T-helper 17 cell (primary cell): ENCODE measurements at regions not wholly inside any gene's neighbourhood (a gene's known extent, or its start where the extent isn't known, plus 50 kb on each side); places are given as distances from the start of the nearest gene placed in this dataset.

Source experiments
- ATAC-seq: fragments of 150-1000 bp; cut with Tn5 transposase; 2 replicates; pipeline ENCODE4 v1.10.0; 2021; ENCODE audit warnings: mild to moderate bottlenecking, moderate library complexity
- DNase-seq, 3 donors: peaks; one replicate each; pipeline versions ENCODE4 v3.0.0 to v3.0.0-alpha.2; 2020 to 2021
- H3K9me3 ChIP-seq: one replicate; pipeline ENCODE4 v1.7.0; 2013; ENCODE audit warnings: low read length, mild to moderate bottlenecking; ENCODE audit not compliant: control insufficient read depth, poor library complexity, severe bottlenecking
- H3K27ac Mint-ChIP-seq: one replicate; pipeline ENCODE4 v1.8.0; 2022; ENCODE audit warnings: mild to moderate bottlenecking, moderate library complexity, mixed read lengths
- H3K27me3 Mint-ChIP-seq: one replicate; pipeline ENCODE4 v1.8.0; 2022; ENCODE audit warnings: mixed read lengths
- H3K36me3 Mint-ChIP-seq: one replicate; pipeline ENCODE4 v1.8.0; 2022; ENCODE audit warnings: low read depth, mixed read lengths
- H3K4me1 Mint-ChIP-seq: one replicate; pipeline ENCODE4 v1.8.0; 2022; ENCODE audit warnings: mild to moderate bottlenecking, mixed read lengths
- H3K4me3 Mint-ChIP-seq: one replicate; pipeline ENCODE4 v1.8.0; 2022; ENCODE audit warnings: mild to moderate bottlenecking, moderate library complexity, mixed read lengths

- peaks cover 4% of the 10 kb centered on the region for H3K27me3 Mint-ChIP-seq
- DNase-seq (no peak), ATAC-seq (no peak)
- no peaks in the 10 kb centered on the region for H3K9me3 ChIP-seq
- H3K36me3 Mint-ChIP-seq: peaks cover 2% of the 10 kb centered on the region
- H3K27ac Mint-ChIP-seq: no peak overlapping the region
- H3K4me3 Mint-ChIP-seq: no peak overlapping the region
- no peaks in the 10 kb centered on the region for H3K4me1 Mint-ChIP-seq
Measured at GRCh38 chr10:125348536-125348935, 188.2 kb upstream of the CTBP2 start.

DNA sequence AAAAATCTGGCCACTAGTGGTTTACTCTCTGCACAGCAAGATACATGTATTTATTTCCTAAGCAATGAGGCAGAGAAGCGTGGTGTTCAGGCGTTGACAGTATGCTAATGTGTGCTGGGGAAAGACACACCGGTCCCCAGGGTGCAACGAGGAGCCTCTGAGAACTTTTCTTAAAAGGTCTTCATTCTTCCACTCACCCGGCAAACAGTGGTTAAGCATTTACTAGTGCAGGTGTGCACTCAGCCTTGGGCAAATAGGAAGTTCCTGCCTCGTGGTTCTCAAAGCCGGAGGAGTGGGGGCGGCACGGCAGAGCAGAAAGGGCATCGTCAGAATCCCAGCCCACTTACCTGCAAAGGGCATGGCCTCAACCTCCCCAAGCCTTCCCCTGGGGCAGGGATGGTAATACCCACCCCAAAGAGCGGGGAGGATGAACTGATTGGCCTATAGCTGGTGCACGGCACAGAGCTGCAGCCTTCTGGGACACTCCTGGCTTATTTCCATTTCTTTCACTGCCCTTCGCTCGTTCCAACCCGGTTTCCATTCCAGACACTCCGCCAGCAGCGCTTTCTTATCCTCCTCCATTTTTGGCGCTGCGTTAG lies 184.3 kb upstream of the CTBP2 start:
- no peaks in the 10 kb centered on the region for H3K4me1 Mint-ChIP-seq
- no peaks in the 10 kb centered on the region for H3K27me3 Mint-ChIP-seq
- no peak overlapping the region for H3K27ac Mint-ChIP-seq

DNA sequence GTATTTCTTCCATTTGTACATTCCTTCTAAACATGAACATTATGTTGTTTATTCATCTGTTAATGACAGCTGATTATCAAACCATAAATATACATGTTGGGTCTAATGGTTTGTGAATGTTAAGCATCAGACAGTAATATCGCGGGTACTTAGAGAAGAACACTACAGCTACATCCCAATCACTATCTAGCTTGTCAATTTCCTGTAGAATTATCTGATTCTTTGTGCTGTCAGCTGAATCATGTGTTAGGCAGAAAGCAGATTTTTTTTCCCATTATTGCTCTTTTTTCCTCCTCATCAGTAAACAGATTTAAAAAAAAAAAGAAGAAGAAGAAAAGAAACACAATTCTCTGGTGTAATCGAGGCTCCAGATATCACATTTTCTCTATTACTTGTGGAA lies 183.6 kb upstream of the CTBP2 start:
- no peak for DNase-seq
- H3K36me3 Mint-ChIP-seq: peaks cover 2% of the 10 kb centered on the region

More for the DNA sequence above, 184.3 kb upstream of the CTBP2 start:
- no peaks in the 10 kb centered on the region for H3K9me3 ChIP-seq
- Mint-ChIP-seq H3K36me3 (peaks cover 2% of the 10 kb centered on the region), H3K4me3 (no peak overlapping the region)
- ATAC-seq (no peak), DNase-seq (no peak)

GRCh38 chr10:125343118-125343925 lies 183.0 kb upstream of the CTBP2 start:
- no peaks in the 10 kb centered on the region for H3K27me3 Mint-ChIP-seq
- no peak overlapping the region for H3K27ac Mint-ChIP-seq
- DNase-seq (no peak), ATAC-seq (no peak)
- no peaks in the 10 kb centered on the region for H3K9me3 ChIP-seq
- no peaks in the 10 kb centered on the region for H3K4me1 Mint-ChIP-seq
- no peak overlapping the region for H3K4me3 Mint-ChIP-seq
- H3K36me3 Mint-ChIP-seq: peaks cover 2% of the 10 kb centered on the region

More for the DNA sequence above, 183.6 kb upstream of the CTBP2 start:
- no peak for ATAC-seq
- Mint-ChIP-seq H3K27me3 (no peaks in the 10 kb centered on the region), H3K27ac (no peak overlapping the region), H3K4me1 (no peaks in the 10 kb centered on the region), H3K4me3 (no peak overlapping the region)
- H3K9me3 ChIP-seq: no peaks in the 10 kb centered on the region

- DNase-seq (no peak), ATAC-seq (no peak)
- peaks cover 2% of the 10 kb centered on the region for H3K36me3 Mint-ChIP-seq
- H3K4me1 Mint-ChIP-seq: no peaks in the 10 kb centered on the region
- no peak overlapping the region for H3K4me3 Mint-ChIP-seq
- H3K9me3 ChIP-seq: no peaks in the 10 kb centered on the region
- no peak overlapping the region for H3K27ac Mint-ChIP-seq
- no peaks in the 10 kb centered on the region for H3K27me3 Mint-ChIP-seq
Measured at GRCh38 chr10:125341611-125342010, 181.2 kb upstream of the CTBP2 start.

GRCh38 chr10:125340903-125341302 lies 180.5 kb upstream of the CTBP2 start:
- peaks cover 3% of the 10 kb centered on the region for H3K36me3 Mint-ChIP-seq
- H3K9me3 ChIP-seq: no peaks in the 10 kb centered on the region
- no peak for DNase-seq
- H3K4me3 Mint-ChIP-seq: no peak overlapping the region
- no peaks in the 10 kb centered on the region for H3K27me3 Mint-ChIP-seq
- H3K27ac Mint-ChIP-seq: no peak overlapping the region
- no peaks in the 10 kb centered on the region for H3K4me1 Mint-ChIP-seq
- ATAC-seq: no peak

- Mint-ChIP-seq H3K27me3 (no peaks in the 10 kb centered on the region), H3K4me3 (no peak overlapping the region), H3K4me1 (no peaks in the 10 kb centered on the region), H3K27ac (no peak overlapping the region), H3K36me3 (peaks cover 2% of the 10 kb centered on the region)
- DNase-seq: no peak
- no peaks in the 10 kb centered on the region for H3K9me3 ChIP-seq
- no peak for ATAC-seq
Measured at GRCh38 chr10:125337510-125337909, 177.1 kb upstream of the CTBP2 start.

DNA sequence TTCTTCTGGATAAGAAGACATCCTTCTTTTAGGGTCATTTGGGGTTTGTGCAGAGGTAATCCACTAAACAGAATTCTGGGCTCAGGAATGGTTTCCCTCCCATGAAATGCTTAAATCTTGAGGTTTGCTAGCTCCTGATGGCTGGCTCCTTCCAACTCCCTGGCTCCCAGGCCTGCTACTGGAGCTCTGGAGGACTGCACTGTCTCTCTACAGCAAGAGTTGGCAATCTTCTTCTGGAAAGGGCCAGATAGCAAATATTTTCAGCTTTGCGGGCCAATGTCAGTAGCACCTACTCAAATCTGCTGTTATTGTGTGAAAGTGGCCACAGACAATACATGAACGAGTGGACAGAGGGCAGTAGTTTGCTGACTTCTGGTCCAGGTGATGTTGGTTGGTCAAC lies 174.2 kb upstream of the CTBP2 start:
- no peaks in the 10 kb centered on the region for H3K9me3 ChIP-seq
- Mint-ChIP-seq H3K27ac (no peak overlapping the region), H3K27me3 (no peaks in the 10 kb centered on the region), H3K4me3 (no peak overlapping the region), H3K36me3 (peaks cover 2% of the 10 kb centered on the region), H3K4me1 (no peaks in the 10 kb centered on the region)
- DNase-seq (no peak), ATAC-seq (no peak)

GRCh38 chr10:125333769-125334168 lies 173.4 kb upstream of the CTBP2 start:
- no peaks in the 10 kb centered on the region for H3K4me1 Mint-ChIP-seq
- ATAC-seq: no peak
- H3K27me3 Mint-ChIP-seq: no peaks in the 10 kb centered on the region
- no peaks in the 10 kb centered on the region for H3K9me3 ChIP-seq
- peaks cover 2% of the 10 kb centered on the region for H3K36me3 Mint-ChIP-seq
- no peak overlapping the region for H3K27ac Mint-ChIP-seq
- H3K4me3 Mint-ChIP-seq: no peak overlapping the region
- DNase-seq: no peak

DNA sequence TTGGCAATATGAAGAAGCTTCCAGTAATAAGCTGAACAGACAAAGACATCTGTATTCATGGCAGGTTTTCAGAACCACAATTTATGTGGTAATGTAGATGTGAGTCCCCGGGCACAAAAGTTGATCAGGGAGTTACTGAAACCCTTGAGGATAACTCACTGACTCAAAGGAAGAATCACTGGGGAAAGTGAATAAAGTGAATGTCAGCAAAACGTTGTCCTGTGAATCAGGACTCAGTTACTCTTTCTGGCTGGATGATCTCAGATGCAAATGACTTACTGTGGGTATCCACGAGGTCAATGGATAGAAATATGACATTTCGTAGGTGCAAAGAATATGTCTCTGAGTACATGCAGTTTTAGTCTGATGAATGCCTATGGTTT lies 172.8 kb upstream of the CTBP2 start:
- no peaks in the 10 kb centered on the region for H3K9me3 ChIP-seq
- no peak overlapping the region for H3K4me3 Mint-ChIP-seq
- ATAC-seq (no peak), DNase-seq (no peak)
- H3K4me1 Mint-ChIP-seq: no peaks in the 10 kb centered on the region
- H3K27me3 Mint-ChIP-seq: no peaks in the 10 kb centered on the region
- no peak overlapping the region for H3K27ac Mint-ChIP-seq
- peaks cover 2% of the 10 kb centered on the region for H3K36me3 Mint-ChIP-seq

DNA sequence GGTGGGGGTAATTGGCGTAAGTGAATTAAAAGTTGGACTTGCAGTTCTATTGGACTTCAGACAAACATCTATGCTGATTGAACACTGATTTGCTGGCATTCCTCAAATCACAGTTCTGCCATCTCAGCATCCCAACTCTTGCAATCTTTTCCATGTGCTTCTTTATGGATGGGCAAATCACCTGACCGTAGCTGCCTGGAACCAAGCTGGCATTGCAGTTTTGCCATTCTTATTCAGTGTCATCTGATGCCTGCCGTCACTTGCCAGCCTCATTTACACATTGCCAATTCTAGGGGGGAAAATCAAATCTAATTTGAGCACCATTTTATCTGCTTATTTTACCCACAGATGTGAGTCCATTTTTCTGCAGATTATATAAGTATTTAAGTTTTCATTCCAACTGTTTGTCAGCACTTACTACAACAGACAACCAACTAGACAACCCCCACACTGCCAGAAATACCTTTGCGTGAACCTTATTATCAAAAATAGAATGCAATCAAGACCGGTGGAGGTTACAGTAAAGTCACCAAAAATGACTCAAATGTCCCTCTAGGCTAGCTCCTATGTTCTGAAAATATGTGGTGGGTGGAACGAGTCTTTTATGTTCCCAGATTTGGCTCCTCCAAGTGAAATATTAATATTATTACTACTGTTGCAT lies 172.3 kb upstream of the CTBP2 start:
- Mint-ChIP-seq H3K27ac (no peak overlapping the region), H3K27me3 (no peaks in the 10 kb centered on the region), H3K4me3 (no peak overlapping the region), H3K4me1 (no peaks in the 10 kb centered on the region), H3K36me3 (peaks cover 2% of the 10 kb centered on the region)
- H3K9me3 ChIP-seq: no peaks in the 10 kb centered on the region
- DNase-seq: no peak
- ATAC-seq: no peak

- Mint-ChIP-seq H3K4me3 (no peak overlapping the region), H3K4me1 (no peaks in the 10 kb centered on the region), H3K27ac (no peak overlapping the region), H3K27me3 (no peaks in the 10 kb centered on the region), H3K36me3 (peaks cover 2% of the 10 kb centered on the region)
- ATAC-seq: no peak
- DNase-seq: no peak
- no peaks in the 10 kb centered on the region for H3K9me3 ChIP-seq
Measured at GRCh38 chr10:125331056-125331455, 170.7 kb upstream of the CTBP2 start.

GRCh38 chr10:125329056-125329455 lies 168.7 kb upstream of the CTBP2 start:
- Mint-ChIP-seq H3K27me3 (no peaks in the 10 kb centered on the region), H3K27ac (no peak overlapping the region), H3K36me3 (no peaks in the 10 kb centered on the region), H3K4me1 (no peaks in the 10 kb centered on the region), H3K4me3 (no peak overlapping the region)
- ATAC-seq: no peak
- no peak for DNase-seq
- H3K9me3 ChIP-seq: no peaks in the 10 kb centered on the region
